SK-N-SH (cell line): ENCODE measurements at regions not wholly inside any gene's neighbourhood (a gene's known extent, or its start where the extent isn't known, plus 50 kb on each side); places are given as distances from the start of the nearest gene placed in this dataset.

Experiments used
- CTCF ChIA-PET: fragments of 300-600, 350-600 bp; formaldehyde crosslinking; extraction: SDS; loops from one replicate; lab custom pipeline; 2021; lab: Yijun Ruan, JAX
- POLR2A ChIA-PET: fragments of 350-600 bp; sonication (Branson Sonifier 250); formaldehyde crosslinking; extraction: SDS; loops from one replicate; lab custom pipeline; 2020; ENCODE audit warnings: antibody characterized with exemption, inconsistent platforms; lab: Yijun Ruan, JAX
- DNase-seq: peaks from one replicate; pipeline ENCODE4 v3.0.0; 2012
- H2AFZ ChIP-seq: fragments of 200-600 bp; sonication (generic); 2 replicates; pipeline ENCODE4 v1.8.1; 2016; ENCODE audit warnings: antibody characterized with exemption, mild to moderate bottlenecking, low read depth
- H3F3A ChIP-seq: fragments of 200-600 bp; sonication (generic); replicated peaks from 2 replicates; pipeline ENCODE3; 2016; ENCODE audit warnings: antibody characterized with exemption, mild to moderate bottlenecking; ENCODE audit not compliant: insufficient read depth
- H3K27ac ChIP-seq, 2 experiments: fragments of 200-500 bp in 1 of 2; fragments of 200-600 bp in 1 of 2; sonication (Bioruptor generic) in 1 of 2; sonication (generic), shearing (Covaris generic) in 1 of 2; 2 replicates each; pipeline versions ENCODE4 v1.5.1 to v1.6.1; 2014 to 2016; ENCODE audit warnings: low read depth in 2 of 2, inconsistent platforms in 1 of 2, low read length in 1 of 2, mild to moderate bottlenecking in 1 of 2, mixed read lengths in 1 of 2
- H3K27me3 ChIP-seq: fragments of 200-600 bp; sonication (generic), shearing (Covaris generic); 2 replicates; pipeline ENCODE4 v1.6.1; 2016; ENCODE audit warnings: mixed run types; ENCODE audit not compliant: insufficient read depth
- H3K36me3 ChIP-seq, 2 experiments: fragments of 200-500 bp in 1 of 2; fragments of 200-600 bp in 1 of 2; sonication (Bioruptor generic) in 1 of 2; sonication (generic) in 1 of 2; replicated peaks in 1 of 2; 2 replicates each; pipeline versions ENCODE3 to v1.5.1; 2014 to 2016; ENCODE audit warnings: low read length in 1 of 2, mild to moderate bottlenecking in 1 of 2; ENCODE audit not compliant: insufficient read depth in 2 of 2, control insufficient read depth in 1 of 2
- H3K4me1 ChIP-seq, 2 experiments: fragments of 200-500 bp in 1 of 2; fragments of 200-600 bp in 1 of 2; sonication (Bioruptor generic) in 1 of 2; sonication (generic), shearing (Covaris generic) in 1 of 2; 2 replicates each; pipeline versions ENCODE4 v1.5.1 to v1.6.1; 2014 to 2016; ENCODE audit warnings: low read depth in 1 of 2, low read length in 1 of 2, mixed run types in 1 of 2; ENCODE audit not compliant: insufficient read depth in 2 of 2, control insufficient read depth in 1 of 2
- H3K4me2 ChIP-seq: fragments of 200-600 bp; sonication (generic), shearing (Covaris generic); 2 replicates; pipeline ENCODE4 v1.6.1; 2017; ENCODE audit warnings: mixed run types
- H3K4me3 ChIP-seq, 2 experiments: fragments of 200-500 bp in 1 of 2; fragments of 200-600 bp in 1 of 2; sonication (Bioruptor generic) in 1 of 2; sonication (generic), shearing (Covaris generic) in 1 of 2; 2 replicates each; pipeline versions ENCODE4 v1.5.1 to v1.8.1; 2014 to 2016; ENCODE audit warnings: low read depth in 2 of 2, inconsistent platforms in 1 of 2, low read length in 1 of 2, mild to moderate bottlenecking in 1 of 2, mixed read lengths in 1 of 2, moderate library complexity in 1 of 2
- H3K79me2 ChIP-seq: fragments of 200-600 bp; sonication (generic); 2 replicates; pipeline ENCODE4 v1.8.1; 2017; ENCODE audit warnings: mild to moderate bottlenecking; ENCODE audit not compliant: insufficient read depth
- H3K9ac ChIP-seq: fragments of 200-600 bp; sonication (generic); 2 replicates; pipeline ENCODE4 v1.6.1; 2017; ENCODE audit warnings: mixed run types
- H3K9me2 ChIP-seq: fragments of 200-600 bp; sonication (generic); 2 replicates; pipeline ENCODE4 v1.6.1; 2017; ENCODE audit warnings: mixed run types
- H3K9me3 ChIP-seq: fragments of 200-600 bp; sonication (generic); 2 replicates; pipeline ENCODE4 v1.6.1; 2017; ENCODE audit warnings: mixed run types, mild to moderate bottlenecking, moderate library complexity
- H4K20me1 ChIP-seq: fragments of 200-600 bp; sonication (generic); 2 replicates; pipeline ENCODE4 v1.6.1; 2017; ENCODE audit warnings: mild to moderate bottlenecking, mixed run types; ENCODE audit not compliant: insufficient read depth
- CTCF ChIP-seq: fragments of 200-600 bp; sonication (generic); IDR thresholded peaks from 2 replicates; pipeline ENCODE4 v1.6.1; 2017; ENCODE audit warnings: antibody characterized with exemption, mild to moderate bottlenecking, moderate library complexity
- EP300 ChIP-seq, 2 experiments: IDR thresholded peaks; 2 replicates each; pipeline versions ENCODE4 v1.4.0 to v1.6.1; 2012; ENCODE audit warnings: borderline replicate concordance in 1 of 2, low read depth in 1 of 2, low read length in 1 of 2
- GABPA ChIP-seq: IDR thresholded peaks from 2 replicates; pipeline ENCODE4 v1.4.0; 2012; ENCODE audit warnings: low read depth, mild to moderate bottlenecking
- JUND ChIP-seq: IDR thresholded peaks from 2 replicates; pipeline ENCODE4 v1.4.0; 2012
- MEF2A ChIP-seq: IDR thresholded peaks from 2 replicates; pipeline ENCODE4 v1.4.0; 2012; ENCODE audit warnings: low read depth, borderline replicate concordance
- NRF1 ChIP-seq: IDR thresholded peaks from 2 replicates; pipeline ENCODE4 v1.6.1; 2012; ENCODE audit warnings: low read depth, mild to moderate bottlenecking, low read length
- PBX3 ChIP-seq: IDR thresholded peaks from 2 replicates; pipeline ENCODE4; 2012
- POLR2AphosphoS5 ChIP-seq: IDR thresholded peaks from 2 replicates; pipeline ENCODE4 v1.6.1; 2012; ENCODE audit warnings: low read depth, low read length
- RCOR1 ChIP-seq: fragments of 150-350 bp; IDR thresholded peaks from 2 replicates; pipeline ENCODE4 v1.6.1; 2017; ENCODE audit warnings: antibody characterized with exemption, low read length
- RXRA ChIP-seq: IDR thresholded peaks from 2 replicates; pipeline ENCODE4 v1.4.0; 2012; ENCODE audit warnings: low read depth, mild to moderate bottlenecking, borderline replicate concordance
- TEAD4 ChIP-seq: IDR thresholded peaks from 2 replicates; pipeline ENCODE4 v1.4.0; 2012; ENCODE audit warnings: mild to moderate bottlenecking, borderline replicate concordance; ENCODE audit not compliant: insufficient read depth
- USF1 ChIP-seq: IDR thresholded peaks from 2 replicates; pipeline ENCODE4 v1.4.0; 2012; ENCODE audit warnings: low read depth, borderline replicate concordance
- YY1 ChIP-seq: IDR thresholded peaks from 2 replicates; pipeline ENCODE4 v1.4.0; 2012; ENCODE audit warnings: low read depth, mild to moderate bottlenecking
- ZBTB33 ChIP-seq: IDR thresholded peaks from 2 replicates; pipeline ENCODE4 v1.4.0; 2012; ENCODE audit warnings: low read depth, borderline replicate concordance
- WGBS: methylation state at CpG from one replicate; pipeline ENCODE4 v1.1.6; 2017; ENCODE audit warnings: low lambda C conversion rate; 5-methylcytosine and 5-hydroxymethylcytosine counted together

GRCh38 chr7:106795084-106795876 lies 69.8 kb upstream of the PIK3CG start:
- Histone ChIP-seq H3K4me3 (no peak overlapping the region), H3K4me2 (no peak overlapping the region), H3K27ac (no peak overlapping the region), H3K36me3 (no peaks in the 10 kb centered on the region), H3K9me3 (peaks cover 6% of the 10 kb centered on the region; the same call in 1 of the 2 replicates), H3K4me1 (peaks cover 0 to 3% of the 10 kb centered on the region in 2 experiments; a peak in 1 of 4 replicates), H3K27me3 (no peaks in the 10 kb centered on the region), H3F3A (peaks cover 4% of the 10 kb centered on the region), H2AFZ (no peak overlapping the region), H3K79me2 (no peaks in the 10 kb centered on the region), H3K9me2 (no peaks in the 10 kb centered on the region), H3K9ac (no peak overlapping the region), H4K20me1 (no peaks in the 10 kb centered on the region)
- TF ChIP-seq JUND (no peak), YY1 (no peak), USF1 (no peak), GABPA (no peak), PBX3 (no peak), TEAD4 (no peak), CTCF (no peak), ZBTB33 (no peak), EP300 (IDR thresholded peaks at IDR 0.05; ENCODE audit: borderline replicate concordance in 1 of 2, low read depth in 1 of 2, low read length in 1 of 2) (no peak), NRF1 (no peak), POLR2AphosphoS5 (no peak), RXRA (no peak), RCOR1 (no peak), MEF2A (no peak)
- WGBS: 89% methylated on average over 6 of the region's 6 CpGs
- DNase-seq: no peak
- CTCF ChIA-PET: interaction anchor here (1.1 to 6.7 kb wide), 5 partner anchors 8 to 372 kb away, joined by 3 to 171 read pairs (median 25); no protein-coding TSS in a partner anchor
- POLR2A ChIA-PET: no interaction called here
